H1 (cell line): ENCODE measurements at regions not wholly inside any gene's neighbourhood (a gene's known extent, or its start where the extent isn't known, plus 50 kb on each side); places are given as distances from the start of the nearest gene placed in this dataset.

ENCODE experiments used
- ASH2L ChIP-seq: fragments of 200-600, 300-600 bp; sonication (generic); IDR thresholded peaks from one replicate; pipeline ENCODE4 v1.7.1; 2017; ENCODE audit warnings: low read length
- CHD7 ChIP-seq: fragments of 300-600 bp; sonication (generic); IDR thresholded peaks from 2 replicates; pipeline ENCODE4 v1.7.1; 2012; ENCODE audit warnings: low read length, moderate library complexity, mild to moderate bottlenecking, inconsistent platforms; ENCODE audit not compliant: insufficient replicate concordance
- E2F6 ChIP-seq: IDR thresholded peaks from 2 replicates; pipeline ENCODE4 v1.6.1; 2012; ENCODE audit warnings: inconsistent platforms
- FOSL1 ChIP-seq: IDR thresholded peaks from 2 replicates; pipeline ENCODE4 v1.6.1; 2011; ENCODE audit warnings: mild to moderate bottlenecking, low read depth, low read length, moderate library complexity; ENCODE audit not compliant: insufficient read depth
- HDAC2 ChIP-seq, 2 experiments: fragments of 300-600 bp in 1 of 2; sonication (generic) in 1 of 2; IDR thresholded peaks; 2 replicates each; pipeline ENCODE4 v1.6.1; 2011 to 2012; ENCODE audit warnings: low read depth in 2 of 2, low read length in 2 of 2, mild to moderate bottlenecking in 2 of 2, moderate library complexity in 2 of 2, borderline replicate concordance in 1 of 2, inconsistent platforms in 1 of 2
- JUND ChIP-seq: IDR thresholded peaks from 2 replicates; pipeline ENCODE4 v1.6.1; 2011; ENCODE audit warnings: mild to moderate bottlenecking, improper control_type of control experiment, low read length
- PHF8 ChIP-seq: fragments of 200-600 bp; sonication (generic); conservative IDR thresholded peaks from 2 replicates; pipeline ENCODE4 v1.7.1; 2012; ENCODE audit warnings: low read depth, mild to moderate bottlenecking, inconsistent platforms, low read length, moderate library complexity
- RNF2 ChIP-seq: fragments of 200-900, 300-1000 bp; sonication (generic); IDR thresholded peaks from 2 replicates; pipeline ENCODE4 v1.7.1; 2016; ENCODE audit warnings: borderline replicate concordance, low read depth, mild to moderate bottlenecking, antibody characterized with exemption, low read length; ENCODE audit not compliant: poor library complexity, severe bottlenecking; ENCODE audit errors: missing control alignments
- TBP ChIP-seq: IDR thresholded peaks from 2 replicates; pipeline ENCODE4 v1.6.1; 2011; ENCODE audit warnings: low read depth, low read length, improper control_type of control experiment
- TCF12 ChIP-seq: IDR thresholded peaks from 2 replicates; pipeline ENCODE4 v1.6.1; 2011; ENCODE audit warnings: low read depth, mild to moderate bottlenecking, low read length

GRCh38 chr14:34111953-34112352 lies 161.1 kb upstream of the EGLN3 start (continued):
- TF ChIP-seq CHD7, result no peak
- TF ChIP-seq FOSL1, result no peak
- no peak for TF ChIP-seq E2F6
- TF ChIP-seq RNF2, result no peak
- no peak for TF ChIP-seq JUND
- TF ChIP-seq PHF8, result no peak
- TF ChIP-seq TBP, result no peak
- TF ChIP-seq TCF12, result no peak
- TF ChIP-seq ASH2L, result no peak
- TF ChIP-seq HDAC2 (IDR thresholded peaks at IDR 0.05; ENCODE audit: borderline replicate concordance in 1 of 2, low read depth in 2 of 2, low read length in 2 of 2), result no peak
